Activated naive CD8-positive, alpha-beta T cell (primary cell): ENCODE measurements at regions not wholly inside any gene's neighbourhood (a gene's known extent, or its start where the extent isn't known, plus 50 kb on each side); places are given as distances from the start of the nearest gene placed in this dataset.
"Not testable (repeated sequence)": the region's sequence is repeated elsewhere in the genome, so short reads cannot be mapped to it uniquely, and the experiment has no call there.

Experiments used
- H3K27ac Mint-ChIP-seq: one replicate; pipeline ENCODE4 v1.8.0; 2021; ENCODE audit warnings: mixed read lengths
- H3K27me3 Mint-ChIP-seq: one replicate; pipeline ENCODE4 v1.8.0; 2021; ENCODE audit warnings: mixed read lengths
- H3K36me3 Mint-ChIP-seq: one replicate; pipeline ENCODE4 v1.8.0; 2021; ENCODE audit warnings: mixed read lengths
- H3K4me1 Mint-ChIP-seq: one replicate; pipeline ENCODE4 v1.8.0; 2021; ENCODE audit warnings: low read depth, mixed read lengths
- H3K4me3 Mint-ChIP-seq: one replicate; pipeline ENCODE4 v1.8.0; 2021; ENCODE audit warnings: mild to moderate bottlenecking, mixed read lengths
- H3K9me3 Mint-ChIP-seq: one replicate; pipeline ENCODE4 v1.8.0; 2021; ENCODE audit warnings: low read depth, mixed read lengths

GRCh38 chr1:88317396-88317795 is 366.7 kb upstream of the PKN2 start:
- H3K9me3 Mint-ChIP-seq: no peaks in the 10 kb centered on the region
- no peaks in the 10 kb centered on the region for H3K4me1 Mint-ChIP-seq
- H3K27me3 Mint-ChIP-seq: peaks cover 4% of the 10 kb centered on the region
- H3K36me3 Mint-ChIP-seq: no peaks in the 10 kb centered on the region
- H3K27ac Mint-ChIP-seq: no peak overlapping the region
- no peak overlapping the region for H3K4me3 Mint-ChIP-seq

- no peak overlapping the region for H3K4me3 Mint-ChIP-seq
- no peaks in the 10 kb centered on the region for H3K4me1 Mint-ChIP-seq
- H3K9me3 Mint-ChIP-seq: no peaks in the 10 kb centered on the region
- no peak overlapping the region for H3K27ac Mint-ChIP-seq
- H3K36me3 Mint-ChIP-seq: no peaks in the 10 kb centered on the region
- H3K27me3 Mint-ChIP-seq: peaks cover 4% of the 10 kb centered on the region
These were observed 365.3 kb upstream of the PKN2 start for GRCh38 chr1:88318740-88319139.

- H3K4me3 Mint-ChIP-seq: no peak overlapping the region
- H3K36me3 Mint-ChIP-seq: no peaks in the 10 kb centered on the region
- H3K9me3 Mint-ChIP-seq: no peaks in the 10 kb centered on the region
- H3K27me3 Mint-ChIP-seq: peaks cover 2% of the 10 kb centered on the region
- H3K27ac Mint-ChIP-seq: no peak overlapping the region
- H3K4me1 Mint-ChIP-seq: no peaks in the 10 kb centered on the region
These were observed 363.8 kb upstream of the PKN2 start for GRCh38 chr1:88320291-88320690.

GRCh38 chr1:88321706-88322105 is 362.4 kb upstream of the PKN2 start:
- Mint-ChIP-seq H3K4me3 (no peak overlapping the region), H3K27ac (no peak overlapping the region), H3K9me3 (no peaks in the 10 kb centered on the region), H3K4me1 (no peaks in the 10 kb centered on the region), H3K27me3 (peaks cover 2% of the 10 kb centered on the region), H3K36me3 (no peaks in the 10 kb centered on the region)

GRCh38 chr1:88324899-88325298 is 359.2 kb upstream of the PKN2 start:
- Mint-ChIP-seq H3K4me1 (no peaks in the 10 kb centered on the region), H3K27me3 (no peaks in the 10 kb centered on the region), H3K9me3 (no peaks in the 10 kb centered on the region), H3K4me3 (no peak overlapping the region), H3K27ac (no peak overlapping the region), H3K36me3 (no peaks in the 10 kb centered on the region)

GRCh38 chr1:88327391-88328267 is 356.4 kb upstream of the PKN2 start:
- Mint-ChIP-seq H3K27me3 (no peaks in the 10 kb centered on the region), H3K4me1 (no peaks in the 10 kb centered on the region), H3K4me3 (no peak overlapping the region), H3K27ac (no peak overlapping the region), H3K36me3 (no peaks in the 10 kb centered on the region), H3K9me3 (no peaks in the 10 kb centered on the region)

GRCh38 chr1:88330201-88330600 is 353.9 kb upstream of the PKN2 start:
- Mint-ChIP-seq H3K4me3 (no peak overlapping the region), H3K9me3 (no peaks in the 10 kb centered on the region), H3K4me1 (no peaks in the 10 kb centered on the region), H3K36me3 (no peaks in the 10 kb centered on the region), H3K27me3 (no peaks in the 10 kb centered on the region), H3K27ac (no peak overlapping the region)

- Mint-ChIP-seq H3K4me3 (no peak overlapping the region), H3K27ac (no peak overlapping the region), H3K27me3 (no peaks in the 10 kb centered on the region), H3K36me3 (no peaks in the 10 kb centered on the region), H3K4me1 (no peaks in the 10 kb centered on the region), H3K9me3 (no peaks in the 10 kb centered on the region)
These were observed 350.9 kb upstream of the PKN2 start for GRCh38 chr1:88333086-88333695.

GRCh38 chr1:88341447-88341846 is 342.6 kb upstream of the PKN2 start:
- no peaks in the 10 kb centered on the region for H3K36me3 Mint-ChIP-seq
- H3K27me3 Mint-ChIP-seq: peaks cover 4% of the 10 kb centered on the region
- H3K9me3 Mint-ChIP-seq: peaks cover 9% of the 10 kb centered on the region
- no peaks in the 10 kb centered on the region for H3K4me1 Mint-ChIP-seq
- no peak overlapping the region for H3K4me3 Mint-ChIP-seq
- H3K27ac Mint-ChIP-seq: no peak overlapping the region

- H3K4me1 Mint-ChIP-seq, H3K36me3 Mint-ChIP-seq, H3K27ac Mint-ChIP-seq, H3K9me3 Mint-ChIP-seq, H3K27me3 Mint-ChIP-seq, H3K4me3 Mint-ChIP-seq: not testable (repeated sequence)
These were observed 342.0 kb upstream of the PKN2 start for GRCh38 chr1:88342081-88342480.

- H3K27ac Mint-ChIP-seq: no peak overlapping the region
- no peaks in the 10 kb centered on the region for H3K27me3 Mint-ChIP-seq
- no peaks in the 10 kb centered on the region for H3K36me3 Mint-ChIP-seq
- H3K4me3 Mint-ChIP-seq: no peak overlapping the region
- H3K9me3 Mint-ChIP-seq: no peaks in the 10 kb centered on the region
- no peaks in the 10 kb centered on the region for H3K4me1 Mint-ChIP-seq
These were observed 333.4 kb upstream of the PKN2 start for GRCh38 chr1:88350648-88351047.

- H3K9me3 Mint-ChIP-seq: no peaks in the 10 kb centered on the region
- no peak overlapping the region for H3K4me3 Mint-ChIP-seq
- no peaks in the 10 kb centered on the region for H3K36me3 Mint-ChIP-seq
- H3K4me1 Mint-ChIP-seq: no peaks in the 10 kb centered on the region
- peaks cover 1% of the 10 kb centered on the region for H3K27me3 Mint-ChIP-seq
- no peak overlapping the region for H3K27ac Mint-ChIP-seq
These were observed 332.1 kb upstream of the PKN2 start for GRCh38 chr1:88351960-88352359.

GRCh38 chr1:88354256-88354655 is 329.8 kb upstream of the PKN2 start:
- no peaks in the 10 kb centered on the region for H3K9me3 Mint-ChIP-seq
- no peaks in the 10 kb centered on the region for H3K36me3 Mint-ChIP-seq
- peaks cover 1% of the 10 kb centered on the region for H3K27me3 Mint-ChIP-seq
- H3K27ac Mint-ChIP-seq: no peak overlapping the region
- H3K4me1 Mint-ChIP-seq: no peaks in the 10 kb centered on the region
- no peak overlapping the region for H3K4me3 Mint-ChIP-seq

GRCh38 chr1:88357729-88358128 is 326.3 kb upstream of the PKN2 start:
- no peaks in the 10 kb centered on the region for H3K36me3 Mint-ChIP-seq
- H3K27ac Mint-ChIP-seq: no peak overlapping the region
- H3K9me3 Mint-ChIP-seq: no peaks in the 10 kb centered on the region
- no peak overlapping the region for H3K4me3 Mint-ChIP-seq
- no peaks in the 10 kb centered on the region for H3K4me1 Mint-ChIP-seq
- H3K27me3 Mint-ChIP-seq: peaks cover 1% of the 10 kb centered on the region

- H3K36me3 Mint-ChIP-seq: no peaks in the 10 kb centered on the region
These were observed 312.5 kb upstream of the PKN2 start for GRCh38 chr1:88371436-88372023.

More at GRCh38 chr1:88371436-88372023, 312.5 kb upstream of the PKN2 start:
- Mint-ChIP-seq H3K9me3 (no peaks in the 10 kb centered on the region), H3K27me3 (peaks cover 3% of the 10 kb centered on the region), H3K4me3 (no peak overlapping the region), H3K4me1 (no peaks in the 10 kb centered on the region), H3K27ac (no peak overlapping the region)
